ENCODE measurements at regions not wholly inside any gene's neighbourhood (a gene's known extent, or its start where the extent isn't known, plus 50 kb on each side); places are given as distances from the start of the nearest gene placed in this dataset.

GRCh38 chr1:215393476-215393875 lies 173.6 kb upstream of the KCTD3 start:
- Histone ChIP-seq H3K9me1 (ENCODE audit: insufficient read depth, low read length) (no peaks in the 10 kb centered on the region), H2BK15ac (ENCODE audit: low read depth, low read length) (no peak overlapping the region), H3K36me3 (ENCODE audit: control insufficient read depth, insufficient read depth, low read length) (no peaks in the 10 kb centered on the region), H4K8ac (ENCODE audit: low read depth in 2 of 2, low read length in 2 of 2) (no peak overlapping the region), H3K4me3 (ENCODE audit: insufficient read depth, low read depth, low read length) (no peak overlapping the region), H3K9me3 (ENCODE audit: control insufficient read depth, insufficient read depth, low read length) (no peaks in the 10 kb centered on the region), H3K27me3 (ENCODE audit: control insufficient read depth, insufficient read depth, low read length) (no peaks in the 10 kb centered on the region; the same call in 1 of the 2 replicates), H3K18ac (ENCODE audit: low read depth, low read length) (no peak overlapping the region), H2BK5ac (ENCODE audit: low read depth, low read length, poor library complexity, severe bottlenecking) (no peak overlapping the region), H2AFZ (replicated peaks; ENCODE audit: low read length, poor library complexity) (no peak overlapping the region), H2BK20ac (ENCODE audit: low read depth, low read length) (no peak overlapping the region), H3K4ac (ENCODE audit: low read depth, low read length) (no peak overlapping the region), H4K91ac (ENCODE audit: insufficient read depth, low read depth, low read length) (no peak overlapping the region), H3K23ac (ENCODE audit: low read depth, low read length) (no peak overlapping the region), H3K14ac (replicated peaks; ENCODE audit: low read depth, low read length) (no peak overlapping the region), H3K4me1 (ENCODE audit: control insufficient read depth, insufficient read depth, low read length) (no peaks in the 10 kb centered on the region), H3K27ac (ENCODE audit: insufficient read depth, low read length) (no peak overlapping the region), H3K56ac (ENCODE audit: extremely low read depth, insufficient read depth, low read length) (no peak overlapping the region), H2AK9ac (replicated peaks; ENCODE audit: low read depth, low read length, poor library complexity) (no peak overlapping the region), H2AK5ac (ENCODE audit: low read depth, low read length) (no peak overlapping the region), H3K79me1 (ENCODE audit: low read depth in 1 of 2, low read length in 2 of 2) (no peaks in the 10 kb centered on the region), H2BK120ac (ENCODE audit: low read depth, low read length) (no peak overlapping the region), H4K20me1 (ENCODE audit: insufficient read depth, low read length) (no peaks in the 10 kb centered on the region), H3K4me2 (ENCODE audit: low read depth, low read length) (no peak overlapping the region), H4K5ac (ENCODE audit: low read depth, low read length) (no peak overlapping the region), H3K9ac (ENCODE audit: low read depth, low read length) (no peak overlapping the region)
- ChIA-PET POLR2A (ENCODE audit: unreplicated experiment) (no interaction called here), CTCF (no interaction called here)
- intact Hi-C loops (cut with micrococcal nuclease) = no loop called here
- ATAC-seq (ENCODE audit: low read depth) = no peak
- no CpG with 5 or more reads among the region's 1 CpG for WGBS, 2 experiments (ENCODE audit: extremely low coverage in 2 of 2, insufficient read length in 1 of 2)
- TF ChIP-seq NFE2L2 (IDR thresholded peaks at IDR 0.05; ENCODE audit: low read depth, low read length) = no peak
- TF ChIP-seq MAFK (IDR thresholded peaks at IDR 0.05; ENCODE audit: low read depth, low read length) = no peak
- in situ Hi-C loops (cut with MboI; ENCODE audit: low sequenced_read_pairs) = no loop called here
- no TSS peak for BruUV-seq (replicated peaks)
- dilution Hi-C loops (cut with HindIII; ENCODE audit: low sequenced_read_pairs, unreplicated experiment) = no loop called here
- no peak for DNase-seq

Data from IMR-90 (cell line).